ENCODE measurements at regions not wholly inside any gene's neighbourhood (a gene's known extent, or its start where the extent isn't known, plus 50 kb on each side); places are given as distances from the start of the nearest gene placed in this dataset.

DNA sequence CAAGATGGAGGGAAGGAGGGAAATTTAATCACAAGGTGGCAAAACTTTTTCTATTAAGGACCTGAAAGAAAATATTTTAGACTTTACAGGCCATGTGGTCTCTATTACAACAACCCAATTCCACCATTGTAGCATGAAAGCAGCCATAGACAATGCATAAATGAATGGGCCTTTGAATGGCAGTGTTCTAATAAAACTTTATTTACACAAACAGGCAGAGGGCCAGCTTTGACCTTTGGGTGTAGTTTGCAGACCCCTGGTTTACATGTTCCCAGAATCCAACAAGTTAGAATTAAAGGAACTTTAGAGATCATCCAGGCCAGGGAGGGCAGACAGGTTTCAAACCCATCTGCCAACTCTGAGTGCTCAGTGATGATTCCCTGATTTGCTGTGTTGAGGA, 95.2 kb downstream of the BANF2 start:
- TF ChIP-seq EZH2 (IDR thresholded peaks at IDR 0.05; ENCODE audit: insufficient read depth, poor library complexity, severe bottlenecking): no peak
- TF ChIP-seq EZH2phosphoT487 (IDR thresholded peaks at IDR 0.05; ENCODE audit: insufficient read depth, low read depth): no peak
